T-cell (primary cell): ENCODE measurements at regions not wholly inside any gene's neighbourhood (a gene's known extent, or its start where the extent isn't known, plus 50 kb on each side); places are given as distances from the start of the nearest gene placed in this dataset.

Experiments used
- ATAC-seq, 4 experiments: fragments of 200-7000 bp in 3 of 4; fragments of 150-1000 bp in 1 of 4; cut with Tn5 transposase; replicated peaks in 1 of 4; 1 replicate in 3 of 4; 2 replicates in 1 of 4; pipeline ENCODE4 v1.10.0; 2021; ENCODE audit warnings: moderate library complexity in 3 of 4, mild to moderate bottlenecking in 2 of 4, moderate number of reproducible peaks in 1 of 4
- CTCF ChIA-PET, 2 donors: fragments of 300-600 bp; sonication (Branson Sonifier 250); formaldehyde crosslinking; loops; one replicate each; lab custom pipeline; 2022; ENCODE audit warnings: antibody characterized with exemption in 2 of 2; lab: Charles Lee
- POLR2A ChIA-PET, 2 donors: fragments of 300-600 bp; sonication (Branson Sonifier 250); formaldehyde crosslinking; loops; one replicate each; lab custom pipeline; 2022; ENCODE audit warnings: antibody characterized with exemption in 2 of 2; lab: Charles Lee
- DNase-seq, 35 experiments: peaks; one replicate each; pipeline versions ENCODE4 v3.0.0 to v3.0.0-alpha.2; 2013 to 2023
- H3K27ac ChIP-seq: one replicate; pipeline ENCODE4 v1.5.1; 2013; ENCODE audit warnings: low read length
- H3K27me3 ChIP-seq, 2 experiments: replicated peaks in 1 of 2; 1 replicate in 1 of 2; 2 replicates in 1 of 2; pipeline versions ENCODE4 v1.6.1 to v1.7.0; 2013; ENCODE audit warnings: low read length in 1 of 2, mixed read lengths in 1 of 2; ENCODE audit not compliant: control insufficient read depth in 2 of 2, insufficient read depth in 2 of 2; ENCODE audit errors: extremely low read depth in 1 of 2
- H3K36me3 ChIP-seq, 2 donors: 1 replicate in 1 of 2; 2 replicates in 1 of 2; pipeline versions ENCODE4 v1.6.1 to v1.7.0; 2013; ENCODE audit warnings: low read length in 1 of 2; ENCODE audit not compliant: control insufficient read depth in 2 of 2, insufficient read depth in 1 of 2; ENCODE audit errors: extremely low read depth in 1 of 2
- H3K4me1 ChIP-seq, 2 experiments: 1 replicate in 1 of 2; 2 replicates in 1 of 2; pipeline versions ENCODE4 v1.6.1 to v1.7.0; 2013; ENCODE audit warnings: low read length in 2 of 2, mixed read lengths in 1 of 2; ENCODE audit not compliant: insufficient read depth in 2 of 2, control insufficient read depth in 1 of 2; ENCODE audit errors: extremely low read depth in 1 of 2
- H3K4me3 ChIP-seq, 2 donors: 1 replicate in 1 of 2; 2 replicates in 1 of 2; pipeline versions ENCODE4 v1.5.1 to v1.7.0; 2013; ENCODE audit warnings: mild to moderate bottlenecking in 2 of 2, low read length in 1 of 2, moderate library complexity in 1 of 2; ENCODE audit not compliant: control insufficient read depth in 1 of 2; ENCODE audit errors: extremely low read depth in 1 of 2
- H3K9me3 ChIP-seq: 2 replicates; pipeline ENCODE4 v1.7.0; 2013
- H3K27ac Mint-ChIP-seq, 2 donors: one replicate each; pipeline ENCODE4 v1.8.0; 2020 to 2021; ENCODE audit warnings: mild to moderate bottlenecking in 2 of 2, mixed read lengths in 2 of 2
- H3K27me3 Mint-ChIP-seq, 2 donors: one replicate each; pipeline ENCODE4 v1.8.0; 2021 to 2022; ENCODE audit warnings: mixed read lengths in 2 of 2
- H3K36me3 Mint-ChIP-seq: one replicate; pipeline ENCODE4 v1.8.0; 2021; ENCODE audit warnings: mixed read lengths
- H3K4me1 Mint-ChIP-seq, 3 donors: one replicate each; pipeline ENCODE4 v1.8.0; 2020 to 2022; ENCODE audit warnings: mixed read lengths in 3 of 3, mild to moderate bottlenecking in 1 of 3
- H3K4me3 Mint-ChIP-seq, 3 donors: one replicate each; pipeline ENCODE4 v1.8.0; 2020 to 2022; ENCODE audit warnings: mild to moderate bottlenecking in 3 of 3, mixed read lengths in 3 of 3, moderate library complexity in 3 of 3
- H3K9me3 Mint-ChIP-seq, 3 donors: one replicate each; pipeline ENCODE4 v1.8.0; 2020 to 2022; ENCODE audit warnings: mixed read lengths in 3 of 3
- WGBS: methylation state at CpG from one replicate; pipeline ENCODE4 v1.1.5; 2013; ENCODE audit warnings: missing lambda C conversion rate; ENCODE audit not compliant: insufficient coverage; 5-methylcytosine and 5-hydroxymethylcytosine counted together

DNA sequence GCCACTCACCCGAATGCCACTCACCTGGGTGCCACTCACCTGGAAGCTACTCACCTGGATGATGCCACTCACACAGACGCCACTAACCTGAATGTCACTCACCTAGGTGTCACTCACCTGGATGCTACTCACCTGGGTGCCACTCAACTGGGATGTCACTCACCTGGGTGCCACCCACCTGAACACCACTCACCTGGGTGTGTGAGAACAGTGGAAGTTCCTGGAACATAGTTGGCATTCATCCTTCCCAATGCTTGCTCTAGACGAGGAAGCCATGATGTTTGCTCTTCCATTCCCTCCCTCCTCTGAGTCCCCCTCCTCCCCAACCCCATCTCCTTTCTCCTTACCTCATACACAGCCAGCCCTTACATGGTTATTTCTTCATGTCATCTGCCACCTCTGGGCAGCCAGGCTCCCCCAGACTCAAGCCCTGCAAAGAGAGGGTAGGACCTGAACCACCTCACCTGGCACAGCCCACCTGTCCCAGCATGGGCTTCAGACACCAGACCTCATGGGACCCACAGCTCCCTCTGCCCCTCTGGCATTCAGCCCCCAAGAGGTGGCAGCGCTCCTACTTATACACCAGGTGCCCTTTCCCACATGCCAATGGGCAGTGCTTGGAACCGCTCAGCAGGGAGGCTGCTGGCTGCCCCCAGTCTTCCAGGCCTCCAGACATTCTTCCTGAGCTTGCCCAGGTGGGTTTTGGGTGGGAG is 171.8 kb upstream of the FOXF1 start:
- H3K27ac Mint-ChIP-seq, result no peak overlapping the region

DNA sequence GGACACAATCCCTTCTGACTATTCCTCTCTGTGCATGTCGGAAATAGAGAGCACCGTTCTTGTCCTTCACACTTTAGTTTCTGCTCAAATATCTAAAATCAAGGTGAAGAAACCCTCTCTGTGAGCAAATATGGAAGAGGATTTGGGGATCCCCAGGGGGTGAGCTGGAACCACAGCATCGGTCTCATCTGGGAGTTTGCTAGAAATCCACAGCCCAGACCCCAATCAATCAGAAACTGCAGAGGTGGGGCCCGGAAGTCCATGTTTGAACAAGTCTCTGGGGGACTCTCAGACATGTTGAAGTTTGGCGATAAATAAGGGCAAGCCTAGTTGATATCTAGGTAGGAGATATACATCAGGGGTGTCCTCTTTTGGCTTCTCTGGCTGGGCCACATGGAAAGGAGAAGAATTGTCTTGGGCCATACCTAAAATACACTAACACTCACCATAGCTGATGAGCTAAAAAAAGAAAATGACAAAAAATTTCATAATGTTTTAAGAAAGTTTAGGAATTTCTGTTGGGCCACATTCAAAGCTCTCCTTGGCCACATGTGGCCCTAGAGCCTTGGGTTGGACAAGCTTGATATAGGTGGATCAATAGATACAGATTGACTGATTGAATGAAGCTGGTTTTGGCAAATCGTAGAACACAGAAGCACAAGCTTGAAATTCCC is 168.0 kb upstream of the FOXF1 start:
- H3K9me3 Mint-ChIP-seq, result no peaks in the 10 kb centered on the region
- no CpG with 5 or more reads among the region's 6 CpGs for WGBS
- no peak overlapping the region for H3K4me3 Mint-ChIP-seq
- no peak overlapping the region for H3K4me3 ChIP-seq
- ATAC-seq, result no peak
- POLR2A ChIA-PET, result no interaction called here
- CTCF ChIA-PET, result no interaction called here
- H3K27me3 ChIP-seq, result peaks cover 4 to 44% of the 10 kb centered on the region in 2 experiments
- no peaks in the 10 kb centered on the region for H3K4me1 ChIP-seq
- peaks cover 55 to 58% of the 10 kb centered on the region in 2 donors for H3K27me3 Mint-ChIP-seq
- H3K27ac ChIP-seq, result no peak overlapping the region
- no peak overlapping the region for H3K27ac Mint-ChIP-seq
- H3K9me3 ChIP-seq, result no peaks in the 10 kb centered on the region
- H3K36me3 ChIP-seq, result no peaks in the 10 kb centered on the region
- no peaks in the 10 kb centered on the region for H3K4me1 Mint-ChIP-seq
- no peak for DNase-seq
- no peaks in the 10 kb centered on the region for H3K36me3 Mint-ChIP-seq

More for the DNA sequence above, 171.8 kb upstream of the FOXF1 start:
- Histone ChIP-seq H3K27me3 (peaks cover 3 to 38% of the 10 kb centered on the region in 2 experiments), H3K4me3 (no peak overlapping the region), H3K36me3 (no peaks in the 10 kb centered on the region), H3K9me3 (no peaks in the 10 kb centered on the region), H3K27ac (no peak overlapping the region), H3K4me1 (no peaks in the 10 kb centered on the region)
- Mint-ChIP-seq H3K27me3 (peaks cover 38 to 46% of the 10 kb centered on the region in 2 donors), H3K4me3 (no peak overlapping the region), H3K36me3 (no peaks in the 10 kb centered on the region), H3K9me3 (no peaks in the 10 kb centered on the region), H3K4me1 (no peaks in the 10 kb centered on the region)
- 78% methylated on average over 3 of the region's 5 CpGs for WGBS
- CTCF ChIA-PET, result no interaction called here
- ATAC-seq (no peak), DNase-seq (no peak)
- POLR2A ChIA-PET, result no interaction called here

DNA sequence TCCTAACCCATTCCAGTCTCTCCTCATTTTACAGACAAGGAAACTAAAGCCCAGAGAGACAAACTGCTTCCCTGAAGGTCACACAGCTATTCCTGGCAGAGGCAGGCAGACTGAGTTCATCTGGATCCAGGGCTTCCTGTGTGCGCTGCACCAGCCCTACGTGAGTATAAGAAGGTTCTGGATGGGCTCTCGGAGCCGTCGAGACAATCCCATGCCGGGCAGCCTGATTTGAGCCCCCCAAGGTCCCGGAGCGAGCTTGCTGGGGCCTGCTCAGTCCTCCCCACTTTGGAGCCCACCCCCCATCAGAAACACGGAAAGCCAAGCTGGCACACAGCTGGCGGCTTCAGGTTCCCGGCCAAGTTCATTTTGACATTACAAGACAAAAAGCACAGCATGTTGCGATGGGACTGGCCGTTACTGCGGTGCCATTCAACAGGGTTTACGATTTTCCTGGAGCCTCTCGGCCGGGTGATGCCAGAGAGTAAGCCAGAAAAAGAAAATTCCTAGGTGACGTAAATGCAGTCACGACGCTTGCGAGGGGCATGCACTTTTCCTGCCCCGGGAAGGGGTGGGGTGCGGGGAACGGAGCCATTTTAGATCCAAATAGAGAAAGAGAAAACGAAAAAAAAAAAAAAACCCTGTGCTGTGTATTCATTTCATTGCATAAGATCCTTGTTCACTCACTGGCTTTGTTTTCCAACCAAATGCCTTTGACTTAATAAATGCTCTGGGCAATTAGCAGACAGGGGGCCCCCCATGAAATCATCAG is 167.1 kb upstream of the FOXF1 start:
- Mint-ChIP-seq H3K27me3 (peaks cover 59 to 60% of the 10 kb centered on the region in 2 donors), H3K9me3 (no peaks in the 10 kb centered on the region), H3K36me3 (no peaks in the 10 kb centered on the region), H3K4me1 (no peaks in the 10 kb centered on the region), H3K4me3 (no peak overlapping the region), H3K27ac (no peak overlapping the region)
- POLR2A ChIA-PET, result no interaction called here
- Histone ChIP-seq H3K27me3 (peaks cover 4 to 48% of the 10 kb centered on the region in 2 experiments), H3K36me3 (no peaks in the 10 kb centered on the region), H3K4me3 (no peak overlapping the region), H3K4me1 (no peaks in the 10 kb centered on the region), H3K9me3 (no peaks in the 10 kb centered on the region), H3K27ac (no peak overlapping the region)
- 45% methylated on average over 12 of the region's 25 CpGs for WGBS
- ATAC-seq (no peak), DNase-seq (no peak)
- CTCF ChIA-PET, result no interaction called here

DNA sequence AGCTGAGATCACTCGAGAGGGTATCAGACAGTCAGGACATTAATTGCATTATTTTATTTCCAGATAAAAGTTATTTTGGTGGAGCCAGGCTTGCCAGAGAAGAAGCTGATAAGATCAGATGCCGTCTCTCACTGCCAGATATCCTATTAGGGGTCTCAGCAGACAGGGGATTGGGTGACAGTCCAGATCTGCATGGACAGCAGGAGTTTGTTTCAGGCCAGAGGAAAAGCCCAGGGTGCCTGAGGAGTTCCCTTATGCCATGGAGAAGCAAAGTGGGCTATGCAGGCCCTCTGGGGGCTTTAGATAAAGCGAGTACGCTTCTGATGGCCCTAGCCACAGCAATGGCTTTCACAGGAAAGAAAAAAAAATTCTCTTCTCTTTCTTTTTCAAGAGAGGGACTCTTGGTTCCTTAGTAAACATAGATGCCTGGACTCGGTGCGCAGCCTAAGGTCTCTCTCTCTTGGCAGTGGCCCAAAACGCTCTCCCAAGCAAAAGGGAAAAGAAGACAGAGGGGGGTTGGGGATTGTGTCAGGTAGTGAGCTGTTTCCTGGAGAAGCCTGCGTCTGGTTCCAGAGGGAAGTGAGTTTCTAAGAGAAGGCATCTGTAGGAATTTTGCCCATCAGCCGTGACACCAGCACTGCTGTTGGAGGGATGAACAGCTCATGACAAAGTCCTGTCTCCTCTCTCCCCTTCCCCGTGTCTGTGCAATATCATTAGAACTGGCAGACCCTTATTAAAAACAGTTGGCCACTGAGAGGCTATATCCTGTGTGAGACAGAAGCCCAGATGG is 166.3 kb upstream of the FOXF1 start:
- DNase-seq (no peak), ATAC-seq (no peak)
- Mint-ChIP-seq H3K9me3 (no peaks in the 10 kb centered on the region), H3K36me3 (no peaks in the 10 kb centered on the region), H3K4me3 (no peak overlapping the region), H3K4me1 (no peaks in the 10 kb centered on the region), H3K27me3 (peaks cover 54 to 65% of the 10 kb centered on the region in 2 donors), H3K27ac (no peak overlapping the region)
- no peaks in the 10 kb centered on the region for H3K36me3 ChIP-seq
- WGBS, result 13% methylated on average over 4 of the region's 10 CpGs
- H3K4me1 ChIP-seq, result no peaks in the 10 kb centered on the region
- H3K9me3 ChIP-seq, result no peaks in the 10 kb centered on the region
- no peak overlapping the region for H3K27ac ChIP-seq
- CTCF ChIA-PET, result no interaction called here
- POLR2A ChIA-PET, result no interaction called here
- no peak overlapping the region for H3K4me3 ChIP-seq
- peaks cover 4 to 51% of the 10 kb centered on the region in 2 experiments for H3K27me3 ChIP-seq

DNA sequence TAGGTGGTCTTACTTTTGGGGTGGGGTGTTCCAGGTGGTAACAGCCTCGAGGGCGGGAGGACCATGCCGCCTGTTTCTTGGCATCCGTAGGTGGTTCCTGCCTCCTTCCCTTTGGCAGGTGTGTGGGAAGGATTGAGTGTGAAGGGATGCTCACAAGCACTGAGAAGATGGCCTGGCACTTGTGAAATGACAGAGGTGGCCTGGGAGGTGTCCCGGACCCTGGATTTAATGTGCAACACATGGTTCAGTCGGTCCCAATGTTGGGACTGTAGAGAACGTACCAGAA is 165.8 kb upstream of the FOXF1 start:
- no peak overlapping the region for H3K27ac Mint-ChIP-seq
- H3K36me3 ChIP-seq, result no peaks in the 10 kb centered on the region
- H3K27me3 ChIP-seq, result peaks cover 4 to 56% of the 10 kb centered on the region in 2 experiments
- no peak for DNase-seq
- H3K4me3 ChIP-seq, result no peak overlapping the region
- H3K9me3 ChIP-seq, result no peaks in the 10 kb centered on the region
- H3K27me3 Mint-ChIP-seq, result peaks cover 57 to 70% of the 10 kb centered on the region in 2 donors
- no peak for ATAC-seq
- no peaks in the 10 kb centered on the region for H3K4me1 ChIP-seq
- H3K27ac ChIP-seq, result no peak overlapping the region
- no peaks in the 10 kb centered on the region for H3K36me3 Mint-ChIP-seq
- POLR2A ChIA-PET, result no interaction called here
- 88% methylated on average over 4 of the region's 7 CpGs for WGBS
- H3K9me3 Mint-ChIP-seq, result no peaks in the 10 kb centered on the region
- CTCF ChIA-PET, result no interaction called here
- no peaks in the 10 kb centered on the region for H3K4me1 Mint-ChIP-seq
- H3K4me3 Mint-ChIP-seq, result no peak overlapping the region

DNA sequence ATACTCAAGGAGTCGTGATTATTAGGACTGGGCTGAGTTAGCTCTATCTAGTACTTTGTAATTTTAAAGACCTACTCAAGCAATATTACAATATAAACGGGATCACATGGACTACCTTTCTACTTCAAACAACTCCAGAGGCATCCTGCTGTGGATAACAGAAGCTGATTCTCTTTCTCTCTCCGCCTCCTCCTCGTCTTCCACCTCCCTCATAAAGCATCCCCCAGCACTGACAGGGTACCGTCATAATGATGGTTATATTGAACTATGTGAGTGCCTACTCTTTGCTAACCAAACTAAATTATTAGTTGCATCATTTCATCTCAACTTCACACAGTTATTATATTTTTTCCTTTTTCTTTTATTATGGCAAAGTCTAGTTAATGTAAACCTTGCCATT is 165.4 kb upstream of the FOXF1 start:
- H3K27me3 Mint-ChIP-seq, result peaks cover 59 to 71% of the 10 kb centered on the region in 2 donors
- no CpG with 5 or more reads among the region's 5 CpGs for WGBS
- H3K36me3 Mint-ChIP-seq, result no peaks in the 10 kb centered on the region

More for the DNA sequence above, 165.4 kb upstream of the FOXF1 start:
- Histone ChIP-seq H3K4me1 (no peaks in the 10 kb centered on the region), H3K4me3 (no peak overlapping the region), H3K36me3 (no peaks in the 10 kb centered on the region), H3K9me3 (no peaks in the 10 kb centered on the region), H3K27ac (no peak overlapping the region), H3K27me3 (peaks cover 4 to 58% of the 10 kb centered on the region in 2 experiments)
- H3K27ac Mint-ChIP-seq, result no peak overlapping the region
- DNase-seq (no peak), ATAC-seq (no peak)
- CTCF ChIA-PET, result no interaction called here
- POLR2A ChIA-PET, result no interaction called here
- no peak overlapping the region for H3K4me3 Mint-ChIP-seq
- no peaks in the 10 kb centered on the region for H3K9me3 Mint-ChIP-seq
- no peaks in the 10 kb centered on the region for H3K4me1 Mint-ChIP-seq
